ENCODE measurements at regions not wholly inside any gene's neighbourhood (a gene's known extent, or its start where the extent isn't known, plus 50 kb on each side); places are given as distances from the start of the nearest gene placed in this dataset.

DNA sequence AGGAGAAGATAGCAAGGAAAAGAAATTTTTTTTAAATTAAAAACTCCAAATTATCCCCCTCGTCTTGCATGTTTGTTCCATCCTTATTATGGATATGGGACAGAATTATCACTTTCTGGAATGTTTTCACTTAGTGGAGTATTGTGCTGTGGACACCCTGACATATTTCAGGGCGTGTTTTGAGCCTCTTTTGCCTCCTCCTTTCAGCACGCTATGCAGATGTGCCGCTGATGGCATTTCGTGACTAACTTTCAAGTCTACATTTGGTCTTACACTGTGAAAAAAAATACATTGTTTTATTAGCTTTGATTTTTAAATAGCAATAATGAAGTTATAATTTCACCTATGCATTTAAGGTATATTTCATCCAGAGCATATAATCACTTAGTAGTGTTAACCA, 738.7 kb downstream of the LTN1 start:
- peaks cover 23% of the 10 kb centered on the region for H3K9me3 Mint-ChIP-seq (ENCODE audit: unreplicated experiment)
- peaks cover 42% of the 10 kb centered on the region for H3K4me1 ChIP-seq
- BruUV-seq (replicated peaks): no TSS peak
- ChIA-PET POLR2A (no interaction called here), CTCF (no interaction called here)
- peaks cover 4% of the 10 kb centered on the region; the same call in 1 of the 2 replicates for H3K9me3 ChIP-seq
- H3K4me1 Mint-ChIP-seq (ENCODE audit: low read depth, unreplicated experiment): peaks cover 50% of the 10 kb centered on the region
- TF ChIP-seq, protein P1, sequence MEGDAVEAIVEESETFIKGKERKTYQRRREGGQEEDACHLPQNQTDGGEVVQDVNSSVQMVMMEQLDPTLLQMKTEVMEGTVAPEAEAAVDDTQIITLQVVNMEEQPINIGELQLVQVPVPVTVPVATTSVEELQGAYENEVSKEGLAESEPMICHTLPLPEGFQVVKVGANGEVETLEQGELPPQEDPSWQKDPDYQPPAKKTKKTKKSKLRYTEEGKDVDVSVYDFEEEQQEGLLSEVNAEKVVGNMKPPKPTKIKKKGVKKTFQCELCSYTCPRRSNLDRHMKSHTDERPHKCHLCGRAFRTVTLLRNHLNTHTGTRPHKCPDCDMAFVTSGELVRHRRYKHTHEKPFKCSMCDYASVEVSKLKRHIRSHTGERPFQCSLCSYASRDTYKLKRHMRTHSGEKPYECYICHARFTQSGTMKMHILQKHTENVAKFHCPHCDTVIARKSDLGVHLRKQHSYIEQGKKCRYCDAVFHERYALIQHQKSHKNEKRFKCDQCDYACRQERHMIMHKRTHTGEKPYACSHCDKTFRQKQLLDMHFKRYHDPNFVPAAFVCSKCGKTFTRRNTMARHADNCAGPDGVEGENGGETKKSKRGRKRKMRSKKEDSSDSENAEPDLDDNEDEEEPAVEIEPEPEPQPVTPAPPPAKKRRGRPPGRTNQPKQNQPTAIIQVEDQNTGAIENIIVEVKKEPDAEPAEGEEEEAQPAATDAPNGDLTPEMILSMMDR (IDR thresholded peaks at IDR 0.05; ENCODE audit: insufficient read depth in 1 of 2, low read depth in 1 of 2, low read length in 1 of 2, severe bottlenecking in 1 of 2, unreplicated experiment in 1 of 2): no peak
- H3K36me3 Mint-ChIP-seq (ENCODE audit: insufficient read depth, unreplicated experiment): no peaks in the 10 kb centered on the region
- no peak overlapping the region for H3K4me3 Mint-ChIP-seq (ENCODE audit: unreplicated experiment)
- no peak for DNase-seq
- no peaks in the 10 kb centered on the region for H3K27me3 ChIP-seq (replicated peaks; ENCODE audit: control insufficient read depth, insufficient read depth, low read length)
- no peaks in the 10 kb centered on the region for H3K27me3 Mint-ChIP-seq (ENCODE audit: insufficient read depth, unreplicated experiment)
- intact Hi-C loops (cut with micrococcal nuclease; ENCODE audit: unreplicated experiment): no loop called here
- no peak overlapping the region for H3K4me3 ChIP-seq (ENCODE audit: low read depth, low read length)
- no peak overlapping the region for H3K27ac Mint-ChIP-seq (ENCODE audit: unreplicated experiment)
- no peaks in the 10 kb centered on the region for H3K36me3 ChIP-seq (ENCODE audit: control insufficient read depth, insufficient read depth, low read length)

DNA sequence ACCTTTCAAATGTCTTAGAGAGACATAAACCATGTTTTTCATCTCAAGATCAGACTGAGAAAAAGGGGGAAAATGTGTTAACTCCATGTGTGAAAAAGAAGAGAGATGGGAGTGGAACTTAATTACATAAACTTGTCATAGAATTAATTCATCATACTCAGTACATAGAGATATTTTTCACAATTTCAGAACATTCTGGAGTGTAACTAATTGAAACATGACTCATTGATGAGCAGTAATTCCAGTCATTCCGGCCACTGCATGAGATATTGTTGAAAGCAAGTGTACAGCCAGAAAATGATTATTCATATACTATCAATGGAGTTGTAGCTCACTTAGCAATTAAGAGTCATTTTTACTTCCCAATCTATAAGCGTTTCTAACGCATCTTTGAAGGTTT, 739.3 kb downstream of the LTN1 start:
- H3K4me3 Mint-ChIP-seq (ENCODE audit: unreplicated experiment): no peak overlapping the region
- Histone ChIP-seq H3K4me3 (ENCODE audit: low read depth, low read length) (no peak overlapping the region), H3K4me1 (peaks cover 39% of the 10 kb centered on the region), H3K9me3 (no peaks in the 10 kb centered on the region), H3K27me3 (replicated peaks; ENCODE audit: control insufficient read depth, insufficient read depth, low read length) (no peaks in the 10 kb centered on the region), H3K36me3 (ENCODE audit: control insufficient read depth, insufficient read depth, low read length) (no peaks in the 10 kb centered on the region)
- no peaks in the 10 kb centered on the region for H3K36me3 Mint-ChIP-seq (ENCODE audit: insufficient read depth, unreplicated experiment)
- H3K27ac Mint-ChIP-seq (ENCODE audit: unreplicated experiment): no peak overlapping the region
- no TSS peak for BruUV-seq (replicated peaks)
- ChIA-PET POLR2A (no interaction called here), CTCF (no interaction called here)
- no peaks in the 10 kb centered on the region for H3K27me3 Mint-ChIP-seq (ENCODE audit: insufficient read depth, unreplicated experiment)
- no peak for DNase-seq
- H3K9me3 Mint-ChIP-seq (ENCODE audit: unreplicated experiment): peaks cover 17% of the 10 kb centered on the region
- intact Hi-C loops (cut with micrococcal nuclease; ENCODE audit: unreplicated experiment): no loop called here
- peaks cover 44% of the 10 kb centered on the region for H3K4me1 Mint-ChIP-seq (ENCODE audit: low read depth, unreplicated experiment)
- TF ChIP-seq, protein P1 (IDR thresholded peaks at IDR 0.05; ENCODE audit: insufficient read depth in 1 of 2, low read depth in 1 of 2, low read length in 1 of 2, severe bottlenecking in 1 of 2, unreplicated experiment in 1 of 2): no peak

DNA sequence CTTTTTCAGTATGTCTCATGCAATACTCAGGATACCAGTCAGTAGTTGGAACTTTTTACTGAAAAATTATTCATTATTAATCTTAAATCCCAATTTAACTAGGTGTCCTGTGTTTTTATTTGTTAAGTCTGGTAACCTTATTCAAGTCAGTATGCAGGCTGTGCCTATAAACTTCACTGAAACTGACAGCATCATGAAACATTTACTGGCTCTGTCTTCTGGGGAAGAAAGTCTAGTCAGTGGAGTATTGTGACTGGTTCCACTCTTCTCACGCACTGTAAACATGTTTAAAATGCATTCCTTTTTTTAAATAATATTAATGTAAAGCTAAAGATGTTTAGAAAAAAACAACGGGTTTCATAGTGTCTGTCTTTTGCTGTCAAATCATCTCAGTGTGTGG, 739.7 kb downstream of the LTN1 start:
- no peak overlapping the region for H3K4me3 ChIP-seq (ENCODE audit: low read depth, low read length)
- no peaks in the 10 kb centered on the region for H3K9me3 ChIP-seq
- no peaks in the 10 kb centered on the region for H3K36me3 ChIP-seq (ENCODE audit: control insufficient read depth, insufficient read depth, low read length)
- no TSS peak for BruUV-seq (replicated peaks)
- Mint-ChIP-seq H3K27ac (ENCODE audit: unreplicated experiment) (no peak overlapping the region), H3K36me3 (ENCODE audit: insufficient read depth, unreplicated experiment) (no peaks in the 10 kb centered on the region), H3K9me3 (ENCODE audit: unreplicated experiment) (peaks cover 13% of the 10 kb centered on the region), H3K4me3 (ENCODE audit: unreplicated experiment) (no peak overlapping the region), H3K27me3 (ENCODE audit: insufficient read depth, unreplicated experiment) (no peaks in the 10 kb centered on the region), H3K4me1 (ENCODE audit: low read depth, unreplicated experiment) (peaks cover 40% of the 10 kb centered on the region)
- H3K4me1 ChIP-seq: peaks cover 39% of the 10 kb centered on the region
- CTCF ChIA-PET: no interaction called here
- POLR2A ChIA-PET: no interaction called here
- intact Hi-C loops (cut with micrococcal nuclease; ENCODE audit: unreplicated experiment): no loop called here
- no peaks in the 10 kb centered on the region for H3K27me3 ChIP-seq (replicated peaks; ENCODE audit: control insufficient read depth, insufficient read depth, low read length)
- no peak for DNase-seq
- TF ChIP-seq, protein P1 (IDR thresholded peaks at IDR 0.05; ENCODE audit: insufficient read depth in 1 of 2, low read depth in 1 of 2, low read length in 1 of 2, severe bottlenecking in 1 of 2, unreplicated experiment in 1 of 2): no peak

All from Caco-2 (cell line).